ENCODE measurements at regions not wholly inside any gene's neighbourhood (a gene's known extent, or its start where the extent isn't known, plus 50 kb on each side); places are given as distances from the start of the nearest gene placed in this dataset.

- in situ Hi-C loops (cut with HindIII; ENCODE audit: low pct_unique_long_range_greater_than_20kb, low sequenced_read_pairs), result no loop called here
- DNase-seq (ENCODE audit: low read depth in 1 of 2, low spot score in 1 of 2), result no peak
Observed at GRCh38 chr14:22489244-22489545, 99.8 kb downstream of the DAD1 start.

GRCh38 chr14:22488522-22489243 lies 100.3 kb downstream of the DAD1 start:
- in situ Hi-C loops (cut with HindIII; ENCODE audit: low pct_unique_long_range_greater_than_20kb, low sequenced_read_pairs), result no loop called here
- DNase-seq (ENCODE audit: low read depth in 1 of 2, low spot score in 1 of 2), result no peak
- TF ChIP-seq JUND (IDR thresholded peaks at IDR 0.05; ENCODE audit: low read depth), result no peak

More at GRCh38 chr14:22489244-22489545, 99.8 kb downstream of the DAD1 start:
- TF ChIP-seq JUND (IDR thresholded peaks at IDR 0.05; ENCODE audit: low read depth), result no peak

GRCh38 chr14:22487941-22488340 lies 101.1 kb downstream of the DAD1 start:
- in situ Hi-C loops (cut with HindIII; ENCODE audit: low pct_unique_long_range_greater_than_20kb, low sequenced_read_pairs), result no loop called here
- DNase-seq (ENCODE audit: low read depth in 1 of 2, low spot score in 1 of 2), result no peak
- no peak for TF ChIP-seq JUND (IDR thresholded peaks at IDR 0.05; ENCODE audit: low read depth)

GRCh38 chr14:22487401-22487800 lies 101.6 kb downstream of the DAD1 start:
- in situ Hi-C loops (cut with HindIII; ENCODE audit: low pct_unique_long_range_greater_than_20kb, low sequenced_read_pairs), result no loop called here
- TF ChIP-seq JUND (IDR thresholded peaks at IDR 0.05; ENCODE audit: low read depth), result no peak
- no peak for DNase-seq (ENCODE audit: low read depth in 1 of 2, low spot score in 1 of 2)

GRCh38 chr14:22486675-22487074 lies 102.3 kb downstream of the DAD1 start:
- DNase-seq (ENCODE audit: low read depth in 1 of 2, low spot score in 1 of 2), result no peak
- in situ Hi-C loops (cut with HindIII; ENCODE audit: low pct_unique_long_range_greater_than_20kb, low sequenced_read_pairs), result no loop called here
- TF ChIP-seq JUND (IDR thresholded peaks at IDR 0.05; ENCODE audit: low read depth), result no peak

GRCh38 chr14:22485649-22486048 lies 103.4 kb downstream of the DAD1 start:
- TF ChIP-seq JUND (IDR thresholded peaks at IDR 0.05; ENCODE audit: low read depth), result no peak
- in situ Hi-C loops (cut with HindIII; ENCODE audit: low pct_unique_long_range_greater_than_20kb, low sequenced_read_pairs), result no loop called here

GRCh38 chr14:22485178-22485577 lies 103.8 kb downstream of the DAD1 start:
- in situ Hi-C loops (cut with HindIII; ENCODE audit: low pct_unique_long_range_greater_than_20kb, low sequenced_read_pairs), result no loop called here
- no peak for TF ChIP-seq JUND (IDR thresholded peaks at IDR 0.05; ENCODE audit: low read depth)

More at GRCh38 chr14:22485649-22486048, 103.4 kb downstream of the DAD1 start:
- DNase-seq (ENCODE audit: low read depth in 1 of 2, low spot score in 1 of 2), result no peak

GRCh38 chr14:22484632-22485031 lies 104.4 kb downstream of the DAD1 start:
- in situ Hi-C loops (cut with HindIII; ENCODE audit: low pct_unique_long_range_greater_than_20kb, low sequenced_read_pairs), result no loop called here

More at GRCh38 chr14:22485178-22485577, 103.8 kb downstream of the DAD1 start:
- DNase-seq (ENCODE audit: low read depth in 1 of 2, low spot score in 1 of 2), result no peak

GRCh38 chr14:22483863-22484593 lies 105.0 kb downstream of the DAD1 start:
- TF ChIP-seq JUND (IDR thresholded peaks at IDR 0.05; ENCODE audit: low read depth), result no peak
- no peak for DNase-seq (ENCODE audit: low read depth in 1 of 2, low spot score in 1 of 2)
- in situ Hi-C loops (cut with HindIII; ENCODE audit: low pct_unique_long_range_greater_than_20kb, low sequenced_read_pairs), result no loop called here

More at GRCh38 chr14:22484632-22485031, 104.4 kb downstream of the DAD1 start:
- DNase-seq (ENCODE audit: low read depth in 1 of 2, low spot score in 1 of 2), result no peak
- no peak for TF ChIP-seq JUND (IDR thresholded peaks at IDR 0.05; ENCODE audit: low read depth)

- DNase-seq (ENCODE audit: low read depth in 1 of 2, low spot score in 1 of 2), result no peak
- TF ChIP-seq JUND (IDR thresholded peaks at IDR 0.05; ENCODE audit: low read depth), result no peak
- in situ Hi-C loops (cut with HindIII; ENCODE audit: low pct_unique_long_range_greater_than_20kb, low sequenced_read_pairs), result no loop called here
Observed at GRCh38 chr14:22482782-22483553, 106.1 kb downstream of the DAD1 start.

- no peak for TF ChIP-seq JUND (IDR thresholded peaks at IDR 0.05; ENCODE audit: low read depth)
- no peak for DNase-seq (ENCODE audit: low read depth in 1 of 2, low spot score in 1 of 2)
- in situ Hi-C loops (cut with HindIII; ENCODE audit: low pct_unique_long_range_greater_than_20kb, low sequenced_read_pairs), result no loop called here
Observed at GRCh38 chr14:22482085-22482694, 106.8 kb downstream of the DAD1 start.

GRCh38 chr14:22481546-22481945 lies 107.5 kb downstream of the DAD1 start:
- DNase-seq (ENCODE audit: low read depth in 1 of 2, low spot score in 1 of 2), result no peak
- TF ChIP-seq JUND (IDR thresholded peaks at IDR 0.05; ENCODE audit: low read depth), result no peak
- in situ Hi-C loops (cut with HindIII; ENCODE audit: low pct_unique_long_range_greater_than_20kb, low sequenced_read_pairs), result no loop called here
